Activated CD8-positive, alpha-beta memory T cell treated with anti-CD3 and anti-CD28 coated beads for 48 hours (primary cell): ENCODE measurements at regions not wholly inside any gene's neighbourhood (a gene's known extent, or its start where the extent isn't known, plus 50 kb on each side); places are given as distances from the start of the nearest gene placed in this dataset.

Experiments used
- DNase-seq, 3 experiments: peaks; one replicate each; pipeline ENCODE4 v3.0.0-alpha.2; 2020; ENCODE audit warnings: low read depth in 2 of 3, low spot score in 2 of 3

DNA sequence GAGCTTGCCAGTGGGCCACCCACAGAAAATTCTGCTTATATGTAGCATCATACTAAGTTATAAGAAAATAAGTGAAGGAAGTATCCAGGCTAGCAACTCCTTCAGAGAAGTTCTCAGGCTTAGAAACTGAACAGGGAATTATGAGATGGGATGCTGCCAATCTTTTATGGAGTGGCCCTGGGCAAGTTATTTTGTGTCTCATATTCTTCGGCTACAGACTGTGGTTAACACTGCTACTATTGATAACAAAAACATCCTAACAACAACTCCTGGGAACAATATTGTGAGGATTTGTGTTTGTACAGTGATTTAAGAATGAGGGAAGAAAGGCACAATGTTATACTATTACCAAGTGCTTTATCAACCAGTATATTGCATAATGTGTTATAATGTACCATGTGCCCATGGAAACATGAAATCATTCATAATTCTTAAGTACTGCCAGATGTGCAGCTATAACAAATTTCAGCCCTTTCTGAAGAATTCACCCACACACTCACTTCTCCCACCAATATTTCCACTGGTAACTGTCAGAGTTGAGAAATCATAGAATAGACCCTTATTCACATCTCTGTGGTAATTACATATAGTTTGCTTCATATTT lies 113.3 kb upstream of the SOX5 start:
- no peak for DNase-seq

GRCh38 chr12:24060089-24060488 lies 110.6 kb upstream of the SOX5 start:
- DNase-seq, result no peak

DNA sequence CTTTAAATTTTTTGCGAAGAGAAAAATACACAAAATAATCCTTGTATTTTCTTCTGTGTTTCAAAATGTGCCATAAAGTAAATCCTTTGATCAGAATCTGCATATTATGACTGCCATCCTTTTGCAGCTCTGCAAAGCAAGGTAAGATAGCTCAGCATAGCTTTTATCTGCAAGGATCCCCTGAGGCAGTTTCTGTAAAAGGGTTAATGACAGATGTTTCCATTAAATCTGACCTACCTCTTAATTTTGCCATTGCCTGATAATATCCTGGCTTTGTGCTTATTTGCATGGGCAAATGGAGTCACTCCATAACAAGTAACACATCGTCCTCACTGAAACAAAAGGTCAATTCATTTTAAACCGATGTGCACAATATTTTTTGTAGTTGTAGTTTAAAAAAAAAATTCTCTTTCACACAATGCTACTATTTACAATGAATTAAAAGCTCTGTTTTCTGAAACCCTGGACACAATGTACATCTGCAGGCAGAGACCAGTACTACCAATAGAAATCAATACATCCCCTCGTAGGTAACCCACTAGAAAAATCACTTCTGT lies 108.5 kb upstream of the SOX5 start:
- no peak for DNase-seq

- no peak for DNase-seq
These were observed 106.3 kb upstream of the SOX5 start for GRCh38 chr12:24055747-24056146.

- DNase-seq, result no peak
These were observed 104.9 kb upstream of the SOX5 start for GRCh38 chr12:24054416-24054815.

GRCh38 chr12:24049728-24050127 lies 100.3 kb upstream of the SOX5 start:
- DNase-seq, result no peak

DNA sequence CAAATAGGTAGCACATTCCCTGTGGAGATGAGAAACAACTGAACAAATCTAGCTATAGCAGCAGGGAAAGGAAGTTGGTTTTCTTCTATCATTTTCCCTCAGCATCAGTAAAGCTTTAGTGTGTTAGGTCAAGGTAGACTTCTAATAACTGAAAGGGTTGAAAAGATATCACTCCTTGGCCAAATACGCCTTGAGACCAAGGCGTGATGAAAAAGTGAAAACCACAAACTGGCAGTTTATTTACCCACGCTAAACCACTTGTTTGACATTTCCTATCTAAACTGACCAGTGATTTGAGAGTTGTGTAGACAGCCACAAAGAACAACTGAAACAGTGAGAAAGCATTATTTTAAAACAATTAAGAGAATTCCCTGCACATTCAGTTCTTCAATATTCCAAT lies 99.6 kb upstream of the SOX5 start:
- no peak for DNase-seq

DNA sequence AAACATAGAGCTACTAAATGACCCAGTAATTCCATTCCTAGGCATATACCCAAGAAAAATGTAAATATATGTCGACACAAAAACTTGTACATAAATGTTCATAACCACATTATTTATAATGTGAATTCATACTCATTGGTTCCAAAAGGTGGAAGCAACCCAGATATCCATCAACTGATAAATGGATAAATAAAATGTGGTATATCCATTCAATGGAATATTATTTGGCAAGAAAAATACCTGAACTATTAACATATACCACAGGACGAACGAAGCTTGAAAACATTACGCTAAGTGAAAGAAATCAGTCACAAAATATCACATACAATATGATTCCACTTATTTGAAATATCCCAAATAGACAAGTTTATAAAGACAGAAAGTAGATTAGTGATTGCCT lies 99.0 kb upstream of the SOX5 start:
- no peak for DNase-seq

GRCh38 chr12:24047326-24047725 lies 97.9 kb upstream of the SOX5 start:
- DNase-seq, result no peak

DNA sequence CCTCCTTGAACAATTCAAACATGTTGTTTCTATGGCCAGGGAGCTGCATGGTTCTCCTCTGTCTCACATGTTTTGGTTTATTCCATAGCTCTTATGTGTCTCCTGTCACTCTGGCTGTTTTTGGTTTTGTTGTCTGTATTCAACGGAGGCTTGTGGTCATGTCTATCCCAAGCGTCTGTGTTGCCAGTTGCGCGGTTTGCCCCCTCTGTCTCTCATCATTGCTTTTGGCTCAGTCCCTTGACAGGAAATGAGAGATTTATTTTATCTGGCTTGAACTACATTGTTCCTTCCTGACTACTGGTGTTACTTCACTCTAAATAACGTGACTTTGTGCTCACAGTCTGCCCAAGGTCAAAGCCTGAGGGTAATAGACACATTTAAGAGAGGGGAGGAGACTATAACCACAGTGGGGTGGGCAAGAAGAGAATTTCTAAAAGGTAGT lies 96.4 kb upstream of the SOX5 start:
- no peak for DNase-seq

DNA sequence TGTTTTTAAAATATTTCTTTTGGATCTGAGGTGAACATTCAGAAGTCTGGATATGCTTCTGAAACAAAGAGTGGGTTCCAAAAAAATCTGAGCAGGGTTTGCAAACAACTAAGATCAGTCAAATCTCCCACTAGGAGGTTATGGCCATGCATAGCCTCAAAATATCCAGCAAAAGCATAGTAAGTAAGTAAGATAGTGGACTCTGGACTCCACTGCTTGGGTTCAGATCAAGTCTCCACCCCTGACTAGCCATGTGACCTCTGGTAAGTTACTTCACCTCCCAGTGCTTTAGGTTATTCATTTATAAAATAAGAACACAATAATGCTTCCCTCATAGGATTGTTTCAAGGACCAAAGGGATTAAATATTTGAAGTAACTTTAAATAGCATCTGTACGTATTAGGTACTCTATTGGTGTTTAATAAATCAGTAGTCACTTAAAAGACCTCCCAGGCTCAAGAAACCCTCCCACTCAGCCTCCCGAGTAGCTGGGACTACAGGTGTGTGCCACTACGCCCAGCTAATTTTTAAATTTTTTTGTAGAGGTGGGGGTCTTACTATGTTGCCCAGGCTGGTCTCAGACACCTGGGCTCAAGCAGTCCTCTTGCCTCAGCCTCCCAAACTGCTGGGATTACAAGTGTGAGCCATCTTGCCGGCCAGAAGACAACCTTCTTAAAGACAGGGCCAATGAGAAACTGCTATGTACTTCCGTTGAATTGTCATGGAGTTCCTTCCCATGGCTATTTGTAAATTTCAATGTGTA lies 95.7 kb upstream of the SOX5 start:
- DNase-seq, result no peak

GRCh38 chr12:24042651-24043050 lies 93.2 kb upstream of the SOX5 start:
- DNase-seq, result no peak

DNA sequence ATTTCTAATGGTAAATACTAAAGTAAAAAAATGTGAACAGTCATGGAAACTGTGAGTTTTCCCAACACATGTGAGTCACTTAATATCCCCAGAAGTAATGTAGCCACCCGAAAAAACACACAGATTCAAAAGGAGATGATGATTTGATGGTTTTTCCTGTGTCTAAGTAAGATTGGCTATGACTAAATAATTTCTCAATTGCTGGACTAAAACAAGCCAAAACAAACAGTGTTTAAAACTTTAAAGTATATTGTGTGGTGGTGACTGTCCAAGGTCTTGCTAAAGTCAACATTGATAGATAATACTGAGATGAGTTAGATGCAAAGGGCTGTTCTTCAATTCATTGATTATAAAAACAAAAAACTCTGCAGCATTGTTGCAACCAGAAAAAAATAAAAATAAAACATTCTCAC lies 89.6 kb upstream of the SOX5 start:
- no peak for DNase-seq

GRCh38 chr12:24038211-24038997 lies 88.9 kb upstream of the SOX5 start:
- DNase-seq, result no peak

GRCh38 chr12:24036438-24037216 lies 87.2 kb upstream of the SOX5 start:
- no peak for DNase-seq

- no peak for DNase-seq
These were observed 85.4 kb upstream of the SOX5 start for GRCh38 chr12:24034894-24035293.

- no peak for DNase-seq
These were observed 84.7 kb upstream of the SOX5 start for GRCh38 chr12:24034160-24034559.

- DNase-seq, result no peak
These were observed 77.9 kb upstream of the SOX5 start for GRCh38 chr12:24027352-24027751.

GRCh38 chr12:24025153-24025798 lies 75.8 kb upstream of the SOX5 start:
- no peak for DNase-seq

- no peak for DNase-seq
These were observed 73.6 kb upstream of the SOX5 start for GRCh38 chr12:24023081-24023480.

DNA sequence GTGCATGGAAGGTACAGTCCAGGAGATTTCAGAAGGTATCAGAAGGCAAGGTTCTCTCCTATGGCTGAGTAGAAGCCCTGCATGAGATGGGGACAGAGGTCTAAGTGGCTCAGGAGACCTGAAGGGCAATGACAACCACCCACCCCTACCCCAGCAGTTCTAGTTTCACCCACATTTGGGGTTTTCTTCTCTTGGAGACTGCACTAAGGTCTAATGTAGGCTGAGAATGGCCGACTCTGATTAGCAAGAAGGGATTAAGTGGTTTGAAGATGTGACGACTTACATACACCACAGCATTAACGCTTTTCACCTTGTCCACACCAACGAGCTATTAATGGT lies 71.7 kb upstream of the SOX5 start:
- no peak for DNase-seq
